GM13977 (cell line): ENCODE measurements at regions not wholly inside any gene's neighbourhood (a gene's known extent, or its start where the extent isn't known, plus 50 kb on each side); places are given as distances from the start of the nearest gene placed in this dataset.

ENCODE experiments used
- DNase-seq: peaks from one replicate; pipeline ENCODE4 v3.0.0; 2012; ENCODE audit warnings: low spot score
- in situ Hi-C: fragments of 300-500 bp; cut with MboI; formaldehyde crosslinking; loops from one replicate; pipeline ENCODE4 v1.12.0; 2022; ENCODE audit warnings: low sequenced_read_pairs, low pct_unique_long_range_greater_than_20kb, mixed read lengths, inconsistent platforms; ENCODE audit not compliant: unreplicated experiment
- TF ChIP-seq, protein P1 (sequence below): IDR thresholded peaks from 2 replicates; pipeline ENCODE4 v1.5.1; 2012; ENCODE audit warnings: mild to moderate bottlenecking, control low read depth; ENCODE audit not compliant: insufficient read depth; ENCODE audit errors: extremely low read depth, missing control alignments

DNA sequence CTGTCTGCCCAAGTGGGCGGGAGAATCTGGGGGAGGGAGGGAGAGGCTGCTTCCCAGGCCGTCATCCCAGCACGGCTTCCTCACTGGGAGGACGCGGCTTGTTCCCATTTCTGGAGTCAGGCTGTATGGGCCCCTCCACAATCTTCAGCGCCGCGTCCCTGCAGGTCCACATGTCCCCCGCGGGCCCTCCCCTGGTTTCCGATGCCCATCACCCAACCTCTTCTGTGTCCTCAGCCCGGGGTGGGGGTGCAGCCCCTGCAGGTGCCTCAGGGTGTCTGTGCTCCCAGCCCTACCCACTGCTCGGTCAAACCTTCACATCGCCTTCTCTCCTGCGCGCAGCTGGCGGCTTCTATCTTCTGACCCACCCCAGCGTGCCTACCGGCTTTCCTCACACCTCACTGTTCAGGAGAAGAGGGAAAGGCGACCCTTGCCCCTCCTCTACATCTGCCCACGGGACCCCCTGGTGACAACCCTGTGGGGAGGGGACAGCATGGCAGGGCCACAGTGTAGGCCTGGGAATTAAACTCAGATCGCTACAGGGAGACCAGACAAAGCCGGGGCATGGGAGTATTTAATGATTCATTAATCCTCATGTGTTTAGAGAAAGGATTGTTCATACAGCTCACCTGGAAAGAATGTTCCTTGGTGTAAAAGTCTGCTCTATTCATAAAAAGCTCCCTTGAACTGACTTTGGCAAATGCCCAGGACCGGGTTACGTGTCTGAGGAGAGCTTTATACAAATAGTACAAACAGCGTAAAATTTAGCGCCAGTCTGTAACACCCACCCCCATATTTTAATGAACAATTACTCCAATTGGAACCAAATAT is 145.1 kb downstream of the IRX1 start:
- TF ChIP-seq, protein P1, sequence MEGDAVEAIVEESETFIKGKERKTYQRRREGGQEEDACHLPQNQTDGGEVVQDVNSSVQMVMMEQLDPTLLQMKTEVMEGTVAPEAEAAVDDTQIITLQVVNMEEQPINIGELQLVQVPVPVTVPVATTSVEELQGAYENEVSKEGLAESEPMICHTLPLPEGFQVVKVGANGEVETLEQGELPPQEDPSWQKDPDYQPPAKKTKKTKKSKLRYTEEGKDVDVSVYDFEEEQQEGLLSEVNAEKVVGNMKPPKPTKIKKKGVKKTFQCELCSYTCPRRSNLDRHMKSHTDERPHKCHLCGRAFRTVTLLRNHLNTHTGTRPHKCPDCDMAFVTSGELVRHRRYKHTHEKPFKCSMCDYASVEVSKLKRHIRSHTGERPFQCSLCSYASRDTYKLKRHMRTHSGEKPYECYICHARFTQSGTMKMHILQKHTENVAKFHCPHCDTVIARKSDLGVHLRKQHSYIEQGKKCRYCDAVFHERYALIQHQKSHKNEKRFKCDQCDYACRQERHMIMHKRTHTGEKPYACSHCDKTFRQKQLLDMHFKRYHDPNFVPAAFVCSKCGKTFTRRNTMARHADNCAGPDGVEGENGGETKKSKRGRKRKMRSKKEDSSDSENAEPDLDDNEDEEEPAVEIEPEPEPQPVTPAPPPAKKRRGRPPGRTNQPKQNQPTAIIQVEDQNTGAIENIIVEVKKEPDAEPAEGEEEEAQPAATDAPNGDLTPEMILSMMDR = no peak
- in situ Hi-C loops = no loop called here
- no peak for DNase-seq

DNA sequence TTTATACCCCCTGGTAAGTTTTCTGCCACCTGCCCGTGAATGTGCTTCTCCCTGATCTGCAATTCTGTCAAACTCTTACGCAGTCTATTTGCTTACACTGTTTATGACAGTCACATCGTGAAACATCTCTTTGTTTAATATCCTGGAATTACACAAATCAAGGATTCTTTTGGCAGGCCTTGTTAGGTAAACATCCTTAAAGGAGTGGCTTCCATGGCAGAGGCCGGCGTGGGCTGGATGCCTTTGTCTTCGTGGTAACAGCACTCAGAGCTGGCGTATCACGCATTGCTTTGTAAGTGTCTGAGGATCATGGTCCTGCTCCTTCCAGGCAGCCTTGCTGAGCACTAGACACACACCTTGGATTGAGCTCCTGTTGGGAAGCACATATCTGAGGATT is 145.7 kb downstream of the IRX1 start:
- in situ Hi-C loops = no loop called here
- TF ChIP-seq, protein P1 = no peak
- no peak for DNase-seq

DNA sequence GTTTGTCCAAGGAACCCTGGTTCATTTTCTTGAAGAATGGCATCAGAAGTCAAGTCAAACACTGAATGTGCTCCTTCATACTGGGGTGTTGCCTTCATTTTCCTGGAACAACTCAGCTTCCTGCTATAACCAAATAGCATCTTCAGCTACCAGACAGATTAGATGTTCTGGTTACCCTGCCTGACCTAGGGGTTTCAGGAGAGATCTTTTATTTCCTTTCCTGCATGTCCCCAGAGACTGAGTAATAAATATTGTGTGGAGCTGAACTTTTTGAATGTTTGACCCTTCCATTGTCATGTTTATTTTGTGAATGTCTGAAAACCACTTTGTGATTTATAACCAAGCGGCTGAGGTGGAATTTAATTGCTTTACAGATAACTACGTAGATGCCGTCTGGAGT is 147.1 kb downstream of the IRX1 start:
- DNase-seq = no peak
- in situ Hi-C loops = no loop called here
- TF ChIP-seq, protein P1 = no peak

DNA sequence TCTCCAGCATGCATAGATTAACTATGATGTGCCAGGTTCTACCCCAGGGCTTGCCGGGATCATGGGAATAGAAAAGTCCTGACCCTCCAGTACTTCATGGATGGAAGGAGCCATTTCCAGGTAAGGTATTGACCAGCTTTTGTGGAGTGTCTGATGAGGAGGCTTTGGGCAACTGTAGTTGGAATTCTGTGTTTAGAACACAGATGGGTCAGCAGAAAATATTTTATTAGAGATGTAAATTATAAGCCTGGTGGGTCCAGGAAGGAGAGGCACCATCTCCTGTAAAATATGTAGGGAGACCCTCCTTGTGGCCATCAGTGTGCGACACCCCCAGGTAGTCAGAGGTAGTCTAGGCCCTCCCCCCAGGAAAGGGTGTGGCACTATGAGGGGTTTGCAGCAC is 156.2 kb downstream of the IRX1 start:
- TF ChIP-seq, protein P1 = no peak
- no peak for DNase-seq
- in situ Hi-C loops = no loop called here

DNA sequence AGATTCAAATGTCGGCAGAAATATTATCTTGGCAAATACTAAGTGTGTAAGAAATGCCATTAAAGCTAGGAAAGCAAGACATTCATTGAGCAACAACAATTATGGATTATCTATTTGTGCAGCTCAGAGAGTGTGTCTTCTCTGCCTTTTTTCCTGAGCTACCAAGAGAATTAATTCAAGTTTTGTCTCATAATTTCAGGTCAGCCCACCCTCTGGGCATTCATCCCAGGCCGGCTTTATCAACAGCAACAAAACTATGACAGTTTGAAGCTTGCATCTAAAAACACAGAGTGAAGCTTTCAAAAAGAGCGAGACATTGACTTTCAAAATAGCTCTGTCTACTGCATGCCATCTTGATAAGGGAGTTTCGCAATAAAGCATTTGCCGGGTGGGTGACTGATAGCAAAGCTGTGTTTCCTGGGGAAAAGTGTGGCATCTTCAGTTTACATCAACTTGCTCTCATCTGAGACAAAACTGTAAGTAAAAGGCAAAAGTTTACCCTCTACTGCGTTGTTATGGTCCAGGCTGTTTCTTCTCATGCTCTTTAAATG is 182.4 kb downstream of the IRX1 start:
- DNase-seq = no peak
- TF ChIP-seq, protein P1 = no peak
- in situ Hi-C loops = no loop called here

DNA sequence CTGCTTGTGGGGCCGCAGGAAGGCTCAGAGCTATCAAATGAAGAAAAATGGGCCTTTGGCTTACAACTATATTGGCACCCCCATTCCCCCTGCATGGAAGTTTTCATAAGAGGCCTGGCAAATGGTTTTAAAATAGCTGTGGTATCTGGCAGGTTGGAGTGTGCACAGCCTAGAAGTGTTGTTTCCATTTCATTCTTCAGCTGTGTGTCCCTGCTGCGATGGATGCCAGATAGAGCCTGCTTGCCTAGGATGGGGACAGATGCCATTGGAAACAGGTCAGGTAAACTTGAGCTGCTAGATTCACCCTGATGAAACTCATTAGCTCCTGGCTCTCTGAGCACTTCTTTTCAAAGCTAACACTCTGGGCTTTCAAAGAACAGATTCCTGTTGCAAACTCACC is 183.3 kb downstream of the IRX1 start:
- in situ Hi-C loops = no loop called here
- no peak for DNase-seq
- TF ChIP-seq, protein P1 = no peak
